ENCODE measurements at regions not wholly inside any gene's neighbourhood (a gene's known extent, or its start where the extent isn't known, plus 50 kb on each side); places are given as distances from the start of the nearest gene placed in this dataset.

GRCh38 chr9:90064248-90064647, 459.4 kb downstream of the GADD45G start:
- no peak for TF ChIP-seq CTCF (IDR thresholded peaks at IDR 0.05)
- no peak for TF ChIP-seq POLR2A (IDR thresholded peaks at IDR 0.05)
